HG03108 (cell line): ENCODE measurements at regions not wholly inside any gene's neighbourhood (a gene's known extent, or its start where the extent isn't known, plus 50 kb on each side); places are given as distances from the start of the nearest gene placed in this dataset.
A peak's percentile ranks its signal among the peaks of the same experiment; 100 is the strongest.

Experiments
- ATAC-seq: cut with Tn5 transposase; IDR thresholded peaks from one replicate; pipeline ENCODE4 v1.9.1; 2021; ENCODE audit warnings: moderate library complexity; ENCODE audit not compliant: unreplicated experiment

DNA sequence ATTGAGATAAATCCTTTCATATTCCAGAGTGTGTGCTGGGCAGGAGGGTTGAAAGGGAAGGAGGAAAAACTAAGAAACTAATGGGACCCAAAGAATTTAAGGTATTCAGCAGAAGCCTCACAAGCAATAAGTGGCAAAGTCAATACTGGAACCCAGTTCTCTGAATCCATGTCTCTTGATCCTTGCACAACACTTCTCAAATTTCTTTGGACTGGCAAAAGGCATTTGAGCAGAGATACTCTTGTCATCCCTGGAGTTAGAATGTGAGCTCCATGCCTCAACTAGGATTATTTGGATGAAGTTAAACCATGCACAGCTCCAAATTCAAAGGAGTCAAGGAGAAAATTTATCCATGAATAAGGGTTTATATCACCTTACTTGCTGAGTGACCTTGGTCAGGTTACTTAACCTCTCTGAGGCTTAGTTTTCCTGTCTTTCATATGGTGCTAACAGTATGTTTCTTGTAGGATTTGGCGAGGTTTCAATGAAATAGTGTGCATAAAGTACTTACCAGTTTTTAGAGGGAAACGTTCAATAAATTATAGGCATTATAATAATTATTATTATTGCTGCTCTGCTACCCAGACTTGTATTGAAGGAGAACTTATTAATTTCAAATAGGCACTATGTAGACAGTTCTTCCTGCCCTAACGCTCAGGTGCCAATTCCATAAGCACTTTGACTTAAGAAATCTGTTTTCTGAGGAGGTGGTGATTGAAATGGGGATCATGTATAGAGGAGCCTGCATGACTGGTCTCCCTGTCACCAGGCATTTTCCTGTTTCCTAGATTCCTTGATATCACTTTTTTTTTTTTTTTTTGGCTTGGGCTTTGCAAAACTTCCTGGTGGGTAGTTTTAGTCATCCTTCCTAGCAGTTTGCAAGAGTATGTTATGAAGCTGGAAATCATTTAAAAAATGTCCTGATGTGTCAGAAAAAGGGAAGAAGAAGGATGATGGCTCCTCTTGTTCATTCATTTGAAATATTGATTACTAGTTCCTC lies 125.0 kb upstream of the JUN start:
- no peak for ATAC-seq

DNA sequence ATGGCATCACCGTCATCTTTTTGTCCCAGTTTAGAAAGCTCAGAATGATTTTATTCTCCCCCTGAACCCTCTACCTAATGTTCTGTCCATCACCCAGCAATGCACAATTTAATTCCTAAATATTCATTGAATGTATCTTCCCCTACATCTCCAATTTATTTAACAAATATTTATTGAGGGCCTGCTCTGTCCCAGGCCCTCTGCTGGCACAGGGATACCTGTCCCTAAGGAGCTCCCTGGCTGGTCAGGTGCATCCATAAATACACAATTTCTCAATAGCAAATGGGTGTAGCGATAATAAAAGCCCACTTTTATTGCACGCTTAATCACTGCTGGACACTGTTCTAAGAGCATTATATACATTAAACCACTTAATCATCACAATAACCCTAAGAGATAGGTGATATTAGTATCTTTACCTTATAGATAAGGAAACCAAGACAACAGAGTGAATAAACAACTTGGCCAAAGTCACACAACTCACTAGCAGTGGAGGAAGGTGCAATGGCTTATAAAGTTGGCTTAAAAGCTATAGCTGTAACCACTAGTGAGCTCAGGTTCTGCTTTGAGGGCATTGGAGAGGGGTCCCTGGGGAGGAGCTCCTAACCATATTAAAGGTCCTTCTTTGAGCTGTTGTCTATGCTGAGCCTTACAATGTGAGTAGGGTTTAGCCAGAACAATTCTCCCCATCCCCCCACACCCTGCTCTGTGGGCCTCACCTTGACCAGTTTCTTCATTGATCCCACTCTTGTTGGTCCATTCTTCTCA lies 126.3 kb upstream of the JUN start:
- no peak for ATAC-seq

DNA sequence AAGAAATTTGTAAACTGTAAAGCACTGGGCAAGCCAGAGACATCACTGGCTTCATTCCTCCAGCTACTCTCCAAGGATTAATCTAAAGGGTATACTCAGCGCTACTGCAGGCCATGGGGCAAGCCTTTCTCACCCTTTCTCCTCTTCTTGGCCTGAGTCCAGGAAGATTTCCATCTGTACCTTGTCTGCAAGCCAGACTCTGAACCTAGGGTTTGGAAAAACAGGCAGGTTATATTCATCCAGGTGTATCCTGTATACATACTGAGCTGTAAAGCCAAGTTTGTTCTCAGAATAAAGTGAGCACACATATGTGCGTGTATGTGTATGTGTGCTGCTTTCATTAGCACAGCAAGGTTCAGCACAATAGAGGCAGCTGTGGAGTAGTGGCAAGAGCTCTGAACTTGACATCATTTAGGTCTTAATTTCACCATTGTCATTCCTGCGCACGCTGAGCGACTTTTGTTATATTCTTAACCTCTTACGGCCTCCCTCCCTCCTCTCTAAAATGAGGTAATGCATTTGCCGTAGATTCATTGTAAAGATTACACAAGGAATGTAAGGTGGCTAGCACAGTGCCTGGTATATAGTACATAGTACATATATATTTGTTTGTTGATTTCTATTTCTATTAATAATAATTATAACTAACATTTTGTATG lies 128.1 kb upstream of the JUN start:
- no peak for ATAC-seq

DNA sequence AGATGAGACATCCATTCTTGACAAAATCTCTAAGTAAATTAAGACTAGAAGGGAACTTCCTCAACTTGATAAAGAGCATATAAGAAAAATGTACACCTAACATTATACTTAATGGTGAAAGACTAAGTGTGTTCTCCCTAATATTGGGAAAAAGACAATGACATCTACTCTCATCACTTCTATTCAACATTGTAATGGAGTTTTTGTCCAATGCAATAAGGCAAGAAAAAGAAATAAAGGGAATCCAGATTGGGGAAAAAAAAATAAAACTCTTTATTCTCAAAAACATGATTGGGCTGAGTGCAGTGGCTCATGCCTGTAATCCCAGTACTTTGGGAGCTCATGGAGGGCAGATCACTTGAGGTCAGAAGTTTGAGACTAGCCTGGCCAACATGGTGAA lies 131.1 kb upstream of the JUN start:
- ATAC-seq, result no peak

DNA sequence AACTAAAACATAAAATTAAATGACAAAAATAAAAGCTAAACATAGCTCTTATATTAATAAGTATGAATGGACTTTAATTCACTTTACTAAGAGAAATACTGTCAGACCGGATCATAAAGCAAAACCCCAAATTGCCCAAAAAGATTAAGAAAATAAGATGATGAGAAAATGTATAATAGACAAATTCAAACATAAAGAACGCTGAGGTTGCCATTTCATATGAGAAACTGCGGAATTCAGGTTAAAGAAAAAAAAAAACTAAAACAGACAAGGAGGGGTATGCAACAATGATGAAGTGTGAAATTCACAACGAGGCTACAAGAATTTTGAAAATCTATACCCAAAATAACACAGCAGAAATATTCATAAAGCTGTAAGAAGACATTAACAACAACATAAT lies 133.6 kb upstream of the JUN start:
- ATAC-seq, result no peak

DNA sequence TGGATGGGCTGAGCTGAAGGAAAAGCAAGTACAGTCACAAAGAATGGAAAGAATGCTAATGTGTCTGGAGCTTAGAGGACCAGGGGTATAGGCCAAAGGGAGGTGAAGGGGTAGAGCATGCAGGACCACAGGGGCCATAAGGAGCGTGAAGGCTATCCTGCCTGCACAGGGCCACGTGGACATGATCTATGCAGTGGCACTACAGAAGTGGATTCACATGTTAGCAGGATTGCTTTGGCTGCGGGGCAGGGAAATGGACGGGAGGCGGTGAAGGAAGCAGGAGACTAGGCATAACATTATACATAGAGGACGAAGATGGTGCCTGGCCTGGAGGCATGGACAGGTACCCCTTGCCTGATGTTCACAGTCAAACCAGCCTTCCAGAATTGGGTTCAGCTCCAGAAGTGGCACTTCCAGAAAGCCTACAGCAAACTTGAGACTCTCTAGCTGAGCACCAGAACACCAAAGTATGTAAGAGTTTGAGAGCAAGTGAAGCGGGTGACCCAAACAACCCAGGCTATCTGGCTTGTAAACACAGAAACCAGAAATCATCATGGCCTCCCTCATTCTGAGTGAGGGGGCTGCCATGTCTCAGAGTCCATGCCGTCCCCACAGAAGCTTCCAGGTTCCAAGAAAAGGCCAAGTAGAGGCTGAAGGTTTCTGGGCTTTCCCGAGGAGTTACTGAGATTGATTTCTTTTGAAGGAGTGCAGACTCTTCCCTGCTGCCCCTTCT lies 135.5 kb upstream of the JUN start:
- ATAC-seq, result no peak

DNA sequence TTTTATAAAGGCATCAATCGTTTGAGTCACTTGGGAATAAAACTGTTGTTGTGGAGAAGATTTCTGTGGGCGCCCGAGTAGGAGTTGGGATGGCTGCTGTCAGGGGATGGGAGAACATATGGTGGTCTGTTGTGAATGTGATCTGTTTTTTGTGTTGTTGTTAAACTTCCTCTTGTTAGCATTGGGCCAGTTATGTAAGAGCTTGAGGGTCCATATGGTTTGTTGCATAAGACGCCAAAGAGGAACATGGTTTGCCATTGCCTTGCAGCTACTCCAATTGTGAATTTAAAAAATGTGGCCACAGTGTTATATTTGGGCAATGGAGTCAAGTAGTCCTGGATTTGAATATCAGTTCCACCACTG lies 136.1 kb upstream of the JUN start:
- ATAC-seq, result no peak

DNA sequence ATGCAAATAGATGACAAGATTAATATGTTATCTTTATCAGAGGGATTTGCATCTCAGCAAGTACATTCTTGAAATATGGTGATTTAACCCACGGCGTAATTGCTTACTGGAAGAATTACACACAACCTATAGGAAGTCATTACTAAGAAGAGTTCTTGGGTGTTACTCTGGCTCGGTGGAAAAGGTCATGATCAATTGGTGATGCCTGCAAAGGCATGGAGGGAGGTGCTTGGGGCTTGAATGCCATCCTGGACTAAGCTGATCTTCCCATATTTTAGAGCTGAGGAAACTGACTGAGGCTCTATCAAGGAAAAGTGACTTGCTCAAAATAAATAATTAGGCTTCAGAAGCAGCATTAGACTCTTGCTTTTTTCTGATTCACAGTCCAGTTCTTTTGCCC lies 137.5 kb upstream of the JUN start:
- no peak for ATAC-seq

DNA sequence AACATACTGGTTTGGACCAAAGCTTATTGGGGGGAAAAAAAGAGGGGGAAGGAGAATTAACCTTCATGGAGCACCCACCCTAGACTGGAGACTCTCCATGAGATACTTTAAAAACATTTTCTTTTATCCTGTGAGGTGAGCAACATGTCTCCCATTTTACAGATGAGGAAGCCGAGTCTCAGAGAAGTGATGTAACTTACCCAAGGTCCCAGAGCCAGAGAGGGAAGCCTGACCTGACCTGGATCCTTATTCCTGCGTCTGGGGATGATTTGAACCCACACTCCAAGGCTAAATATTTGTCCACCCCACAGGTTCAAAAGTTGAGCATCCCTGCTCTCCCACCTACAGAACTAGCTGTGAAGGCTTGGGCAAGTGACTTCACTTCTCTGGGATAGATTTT lies 137.9 kb upstream of the JUN start:
- no peak for ATAC-seq

DNA sequence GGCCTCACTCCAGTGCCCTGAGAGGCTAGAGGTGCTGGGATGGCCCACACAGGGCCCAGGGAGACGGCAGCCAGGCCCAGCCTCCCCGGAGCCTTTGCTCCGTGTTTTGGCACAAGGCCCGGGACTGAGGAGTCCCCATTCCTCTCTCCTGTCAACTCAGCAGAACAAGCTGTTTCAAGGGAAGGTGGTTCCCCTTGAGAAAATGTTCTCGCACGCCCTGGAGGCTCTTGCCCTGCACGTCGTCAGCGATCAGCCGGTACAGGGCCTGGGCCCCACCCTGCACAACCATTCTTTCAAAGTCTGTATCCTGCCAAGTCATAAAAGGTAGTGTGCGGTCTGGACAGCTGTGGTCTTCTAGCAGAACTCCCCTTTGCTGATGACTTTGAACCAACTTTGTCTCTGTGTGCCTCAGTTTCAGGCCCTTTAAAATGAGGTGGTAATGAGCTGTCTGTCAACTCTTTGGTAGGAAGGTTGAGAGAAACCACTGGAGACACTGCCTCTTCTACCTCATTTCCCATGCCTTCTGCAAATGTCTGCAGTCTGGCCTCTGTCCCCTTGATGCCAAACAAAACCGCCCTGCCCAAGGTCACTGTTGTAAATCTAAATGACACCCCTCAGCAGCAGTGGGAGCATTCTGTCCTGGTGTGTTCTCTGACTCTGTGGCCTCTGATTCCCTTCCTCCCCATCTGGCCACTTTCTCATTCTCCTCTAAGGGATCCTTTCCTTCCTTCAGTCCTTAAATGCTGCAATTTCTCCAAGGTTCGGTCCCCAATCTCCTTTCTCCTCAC lies 138.6 kb upstream of the JUN start:
- ATAC-seq, result peak; percentile 77

DNA sequence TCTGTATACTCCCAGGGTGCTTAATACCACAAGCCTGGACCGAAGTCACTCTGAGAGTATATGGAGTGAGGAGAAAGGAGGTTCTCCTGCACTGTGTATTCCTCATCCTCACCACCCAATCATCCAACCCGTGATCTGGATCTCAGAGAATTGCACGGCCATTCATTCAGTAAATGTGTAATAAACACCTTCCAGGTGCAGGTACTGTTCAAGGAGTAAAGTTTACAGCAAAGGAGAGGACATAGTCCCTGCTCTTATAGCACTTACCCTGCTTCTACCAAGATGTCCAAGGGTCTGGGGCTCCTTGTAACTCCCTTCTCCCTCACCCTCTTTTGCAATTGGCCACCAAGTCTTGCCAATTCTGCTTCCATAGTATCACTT lies 139.2 kb upstream of the JUN start:
- ATAC-seq, result no peak

DNA sequence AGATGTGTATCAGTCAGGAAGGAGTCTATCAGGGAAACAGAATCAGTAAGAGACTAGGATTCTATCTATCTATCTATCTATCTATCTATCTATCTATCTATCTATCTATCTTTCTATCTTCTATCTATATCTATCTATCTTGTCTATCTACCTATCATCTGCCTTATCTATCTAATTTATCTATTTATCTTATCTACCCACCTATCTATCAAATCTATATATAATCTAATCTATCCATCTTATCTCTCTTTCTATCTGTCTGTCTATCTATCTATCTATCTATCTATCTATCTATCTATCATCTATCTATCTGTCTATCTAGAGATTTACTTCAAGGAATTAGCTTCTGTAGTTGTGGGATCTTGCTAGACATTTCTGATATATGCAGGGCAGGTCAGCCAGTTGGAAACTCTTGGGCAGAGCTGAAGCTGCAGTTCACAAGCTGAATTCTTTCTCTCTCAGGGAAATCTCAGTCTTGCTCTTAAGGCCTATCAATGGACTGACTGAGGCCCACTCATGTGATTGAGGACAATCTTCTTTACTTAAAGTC lies 140.2 kb upstream of the JUN start:
- no peak for ATAC-seq

DNA sequence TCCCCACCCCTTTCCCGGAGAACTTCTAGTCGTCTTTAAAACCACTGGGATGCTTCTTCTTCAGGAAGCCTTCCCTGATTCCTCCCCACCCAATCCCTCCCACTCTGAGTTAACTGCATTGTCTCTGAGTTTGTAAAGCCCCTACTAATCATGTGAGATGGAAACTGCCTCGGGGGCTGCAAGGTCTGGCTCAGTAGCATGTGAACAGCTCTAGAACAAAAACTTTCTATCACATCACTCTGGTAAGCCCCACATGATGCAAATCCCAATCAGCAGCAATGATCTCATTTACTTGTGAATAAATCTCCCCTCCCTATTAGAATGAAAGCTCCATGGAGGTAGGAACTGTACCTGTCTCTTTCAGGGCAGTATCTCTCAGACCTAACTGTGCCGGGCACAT lies 141.0 kb upstream of the JUN start:
- no peak for ATAC-seq

DNA sequence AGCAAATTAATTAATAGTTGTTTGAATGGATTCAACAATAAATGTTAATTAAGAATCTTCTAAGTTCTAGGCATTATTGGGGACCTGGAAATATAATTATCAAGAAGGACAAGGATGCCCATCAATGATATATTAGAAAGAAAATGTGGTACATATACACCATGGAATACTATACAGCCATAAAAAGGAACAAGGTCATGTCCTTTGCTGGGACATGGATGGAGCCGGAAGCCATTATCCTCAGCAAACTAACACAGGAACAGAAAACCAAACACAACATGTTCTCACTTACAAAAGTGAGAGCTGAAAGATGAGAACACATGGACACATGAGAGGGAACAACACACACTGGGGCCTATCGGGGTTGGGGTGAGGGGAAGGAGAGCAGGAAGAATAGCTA lies 141.4 kb upstream of the JUN start:
- no peak for ATAC-seq

DNA sequence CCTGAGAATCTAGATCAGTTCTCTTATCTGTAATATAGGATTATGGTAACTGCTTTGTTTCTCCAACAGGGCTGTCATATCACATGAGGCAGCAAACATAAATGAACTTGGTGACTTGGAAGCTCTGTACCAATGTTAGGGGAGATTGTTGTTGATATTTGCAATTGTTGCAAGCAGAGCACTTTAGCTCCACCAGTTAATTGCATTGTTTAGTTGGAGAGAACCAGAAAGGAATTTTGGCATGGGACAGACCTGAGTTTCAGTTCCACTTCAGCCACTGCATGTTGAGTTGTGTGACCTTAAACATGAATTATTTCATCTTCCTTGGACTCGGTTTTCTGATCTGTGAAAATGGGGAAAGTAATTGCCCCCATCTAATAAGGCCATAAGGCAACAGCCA lies 142.3 kb upstream of the JUN start:
- ATAC-seq, result no peak

DNA sequence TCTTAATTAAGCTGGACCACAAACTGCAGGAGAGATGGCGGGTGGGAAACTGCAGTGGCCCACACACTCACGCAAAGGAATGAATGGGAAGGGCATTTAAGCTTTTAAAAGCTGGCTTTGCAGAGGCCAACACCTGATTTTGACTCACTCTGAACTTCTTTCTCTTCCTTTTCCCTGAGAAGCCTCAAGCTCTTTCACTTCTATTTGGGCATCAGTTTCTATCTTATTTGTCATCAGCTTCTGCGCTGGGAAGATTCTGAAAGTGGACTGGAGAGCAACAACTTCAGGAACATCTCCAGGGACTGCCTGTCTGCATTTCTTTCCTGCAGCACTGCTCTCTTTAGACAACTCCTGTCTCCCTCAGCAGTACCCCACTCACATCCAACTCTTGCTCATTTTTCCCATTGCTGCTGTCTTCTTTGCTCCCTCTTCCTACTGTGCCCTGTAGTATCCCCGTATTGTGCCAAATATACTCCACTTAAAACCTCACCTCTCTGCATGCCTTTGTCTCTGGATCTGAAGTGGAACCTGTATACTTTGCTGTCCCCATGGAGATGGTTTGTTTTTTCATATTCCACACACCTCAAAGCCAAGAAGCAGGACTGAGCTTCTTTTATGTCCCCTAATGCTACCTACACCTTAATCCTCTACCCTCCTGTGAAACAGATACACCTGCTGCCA lies 143.3 kb upstream of the JUN start:
- no peak for ATAC-seq

DNA sequence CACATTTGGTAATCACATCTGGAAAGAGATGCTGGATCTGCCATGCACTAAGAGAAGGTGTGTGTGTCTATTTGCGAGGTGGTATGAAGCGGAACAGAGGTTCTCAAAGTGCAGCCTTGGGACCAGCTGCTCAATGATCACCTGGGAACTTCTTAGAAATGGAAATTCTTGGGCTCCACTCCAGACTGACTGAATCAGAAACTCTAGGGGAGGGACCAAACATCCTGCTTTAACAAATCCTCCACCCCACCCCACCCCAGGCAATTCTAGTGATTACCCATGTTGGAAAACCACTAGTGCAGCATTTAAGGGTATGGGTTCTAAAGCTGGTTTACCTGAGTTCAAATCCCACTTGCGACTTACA lies 143.9 kb upstream of the JUN start:
- no peak for ATAC-seq

DNA sequence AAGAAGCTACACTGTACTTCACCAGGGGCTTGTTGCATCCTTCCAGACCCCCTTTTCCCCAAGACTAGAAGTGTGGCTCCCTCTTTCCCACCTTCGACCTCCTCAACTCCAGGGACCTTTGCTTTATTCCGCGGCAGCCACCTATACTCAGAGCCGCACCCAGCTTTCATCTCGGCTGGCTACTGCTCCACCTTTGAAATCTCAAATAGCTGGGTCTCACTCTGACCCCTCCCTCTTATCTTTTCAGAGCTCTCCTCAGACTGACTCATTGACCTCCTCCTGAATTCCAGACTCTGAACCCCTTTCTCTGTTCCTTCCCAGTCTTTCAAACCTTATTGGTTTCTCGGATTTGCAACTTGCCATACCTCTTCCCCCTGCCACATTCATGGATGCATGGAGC lies 144.7 kb upstream of the JUN start:
- no peak for ATAC-seq

DNA sequence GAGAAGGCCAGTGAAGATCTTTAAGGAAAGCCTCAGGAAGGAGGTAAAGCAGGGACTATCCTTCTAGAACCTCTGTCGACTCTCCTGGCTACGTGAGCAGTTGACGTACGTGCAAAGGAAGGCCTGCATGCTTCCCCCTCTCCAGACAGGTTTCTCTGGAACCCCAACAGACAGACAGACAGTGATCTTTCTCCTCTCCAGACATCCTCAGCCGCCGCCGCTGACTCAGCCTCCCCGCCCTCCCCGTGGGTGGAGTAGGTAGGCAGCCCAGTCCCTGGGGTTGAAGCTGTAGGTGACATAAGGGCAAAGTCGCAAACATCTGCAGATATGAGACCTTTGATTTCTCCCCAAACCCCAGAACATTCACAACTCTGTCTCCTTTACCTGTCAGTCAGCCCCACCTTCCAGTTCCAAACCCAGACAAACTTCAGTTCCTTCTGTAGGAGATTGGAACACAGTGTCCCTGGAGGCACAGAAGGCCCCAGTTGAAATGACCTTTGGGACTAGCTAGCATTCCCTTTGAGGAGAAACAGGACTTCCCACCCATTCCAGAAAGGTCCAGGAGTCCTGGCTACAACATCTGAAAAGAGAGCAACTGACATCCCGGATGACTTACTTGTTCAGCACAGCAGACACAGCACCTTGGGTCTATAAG lies 146.0 kb upstream of the JUN start:
- ATAC-seq, result no peak
